Tibial artery (tissue), 4 donors: ENCODE measurements at regions not wholly inside any gene's neighbourhood (a gene's known extent, or its start where the extent isn't known, plus 50 kb on each side); places are given as distances from the start of the nearest gene placed in this dataset.

Experiments used
- DNase-seq, 2 donors: peaks; one replicate each; pipeline ENCODE4 v3.0.0-alpha.2; 2019
- H3K27ac ChIP-seq, 2 donors: fragments of 200-600 bp; sonication (generic) in 1 of 2; 1 replicate in 1 of 2; 2 replicates in 1 of 2; pipeline ENCODE4 v1.5.1; 2018 to 2019; ENCODE audit warnings: mild to moderate bottlenecking in 1 of 2
- H3K27me3 ChIP-seq, 2 donors: fragments of 200-600 bp; sonication (generic) in 1 of 2; one replicate each; pipeline versions ENCODE4 v1.5.1 to v1.6.0; 2016 to 2019
- H3K36me3 ChIP-seq, 3 donors: fragments of 200-600 bp; sonication (generic) in 2 of 3; one replicate each; pipeline ENCODE4 v1.5.1; 2016 to 2019; ENCODE audit warnings: mild to moderate bottlenecking in 2 of 3
- H3K4me1 ChIP-seq, 4 donors: fragments of 200-600 bp; sonication (generic) in 2 of 4; 1 replicate in 3 of 4; 2 replicates in 1 of 4; pipeline ENCODE4 v1.5.1; 2016 to 2019
- H3K4me3 ChIP-seq, 2 donors: fragments of 200-600 bp; sonication (generic) in 1 of 2; 1 replicate in 1 of 2; 2 replicates in 1 of 2; pipeline ENCODE4 v1.5.1; 2018 to 2019; ENCODE audit warnings: mild to moderate bottlenecking in 2 of 2
- H3K9me3 ChIP-seq, 3 donors: fragments of 200-600 bp; sonication (generic) in 1 of 3; one replicate each; pipeline ENCODE4 v1.5.1; 2016 to 2019
- CTCF ChIP-seq, 2 experiments: fragments of 200-600 bp in 1 of 2; fragments of 450-650 bp in 1 of 2; IDR thresholded peaks; one replicate each; pipeline ENCODE4 v1.5.1; 2017 to 2019; ENCODE audit warnings: antibody characterized with exemption in 2 of 2, mild to moderate bottlenecking in 1 of 2, moderate library complexity in 1 of 2
- intact Hi-C: fragments of 100-400 bp; cut with DNase I; formaldehyde crosslinking; loops from one replicate; pipeline ENCODE4 v1.15.0; 2023; ENCODE audit warnings: low total_unique reads

GRCh38 chr6:23524548-23524947 lies 601.5 kb upstream of the NRSN1 start:
- no peak for TF ChIP-seq CTCF (IDR thresholded peaks at IDR 0.05)
- Histone ChIP-seq H3K36me3 (no peaks in the 10 kb centered on the region), H3K4me3 (no peak overlapping the region), H3K4me1 (no peaks in the 10 kb centered on the region), H3K27ac (no peak overlapping the region), H3K27me3 (no peaks in the 10 kb centered on the region), H3K9me3 (no peaks in the 10 kb centered on the region)
- no peak for DNase-seq
- intact Hi-C loops, result no loop called here

- H3K4me1 ChIP-seq, result no peaks in the 10 kb centered on the region
- H3K27ac ChIP-seq, result no peak overlapping the region
- TF ChIP-seq CTCF (IDR thresholded peaks at IDR 0.05), result no peak
- H3K9me3 ChIP-seq, result no peaks in the 10 kb centered on the region
- H3K27me3 ChIP-seq, result no peaks in the 10 kb centered on the region
- no peak overlapping the region for H3K4me3 ChIP-seq
- intact Hi-C loops, result no loop called here
- no peaks in the 10 kb centered on the region for H3K36me3 ChIP-seq
- DNase-seq, result no peak
Measured at GRCh38 chr6:23526526-23526925, 599.5 kb upstream of the NRSN1 start.

GRCh38 chr6:23529902-23530301 lies 596.1 kb upstream of the NRSN1 start:
- DNase-seq, result no peak
- no peaks in the 10 kb centered on the region for H3K27me3 ChIP-seq

GRCh38 chr6:23531666-23532065 lies 594.3 kb upstream of the NRSN1 start:
- intact Hi-C loops, result no loop called here
- Histone ChIP-seq H3K27me3 (no peaks in the 10 kb centered on the region), H3K4me1 (no peaks in the 10 kb centered on the region), H3K36me3 (no peaks in the 10 kb centered on the region), H3K9me3 (no peaks in the 10 kb centered on the region), H3K27ac (no peak overlapping the region), H3K4me3 (no peak overlapping the region)
- DNase-seq, result no peak
- TF ChIP-seq CTCF (IDR thresholded peaks at IDR 0.05), result no peak

More at GRCh38 chr6:23529902-23530301, 596.1 kb upstream of the NRSN1 start:
- Histone ChIP-seq H3K9me3 (no peaks in the 10 kb centered on the region), H3K4me3 (no peak overlapping the region), H3K27ac (no peak overlapping the region), H3K36me3 (no peaks in the 10 kb centered on the region), H3K4me1 (no peaks in the 10 kb centered on the region)
- intact Hi-C loops, result no loop called here
- TF ChIP-seq CTCF (IDR thresholded peaks at IDR 0.05), result no peak

GRCh38 chr6:23532227-23532626 lies 593.8 kb upstream of the NRSN1 start:
- H3K27ac ChIP-seq, result no peak overlapping the region
- no peaks in the 10 kb centered on the region for H3K9me3 ChIP-seq
- intact Hi-C loops, result no loop called here
- no peak for DNase-seq
- no peaks in the 10 kb centered on the region for H3K27me3 ChIP-seq
- H3K4me1 ChIP-seq, result no peaks in the 10 kb centered on the region
- TF ChIP-seq CTCF (IDR thresholded peaks at IDR 0.05), result no peak
- no peak overlapping the region for H3K4me3 ChIP-seq
- no peaks in the 10 kb centered on the region for H3K36me3 ChIP-seq

GRCh38 chr6:23533311-23533710 lies 592.7 kb upstream of the NRSN1 start:
- no peaks in the 10 kb centered on the region for H3K9me3 ChIP-seq
- H3K4me3 ChIP-seq, result no peak overlapping the region
- H3K4me1 ChIP-seq, result no peaks in the 10 kb centered on the region
- no peak for DNase-seq
- intact Hi-C loops, result no loop called here
- no peak for TF ChIP-seq CTCF (IDR thresholded peaks at IDR 0.05)
- no peaks in the 10 kb centered on the region for H3K36me3 ChIP-seq
- no peak overlapping the region for H3K27ac ChIP-seq
- H3K27me3 ChIP-seq, result no peaks in the 10 kb centered on the region
